ENCODE measurements at regions not wholly inside any gene's neighbourhood (a gene's known extent, or its start where the extent isn't known, plus 50 kb on each side); places are given as distances from the start of the nearest gene placed in this dataset.

GRCh38 chr11:37605229-37605628 is 1007.2 kb upstream of the RAG2 start:
- no peak overlapping the region for H3K27ac ChIP-seq (replicated peaks)
- TF ChIP-seq, protein P1, sequence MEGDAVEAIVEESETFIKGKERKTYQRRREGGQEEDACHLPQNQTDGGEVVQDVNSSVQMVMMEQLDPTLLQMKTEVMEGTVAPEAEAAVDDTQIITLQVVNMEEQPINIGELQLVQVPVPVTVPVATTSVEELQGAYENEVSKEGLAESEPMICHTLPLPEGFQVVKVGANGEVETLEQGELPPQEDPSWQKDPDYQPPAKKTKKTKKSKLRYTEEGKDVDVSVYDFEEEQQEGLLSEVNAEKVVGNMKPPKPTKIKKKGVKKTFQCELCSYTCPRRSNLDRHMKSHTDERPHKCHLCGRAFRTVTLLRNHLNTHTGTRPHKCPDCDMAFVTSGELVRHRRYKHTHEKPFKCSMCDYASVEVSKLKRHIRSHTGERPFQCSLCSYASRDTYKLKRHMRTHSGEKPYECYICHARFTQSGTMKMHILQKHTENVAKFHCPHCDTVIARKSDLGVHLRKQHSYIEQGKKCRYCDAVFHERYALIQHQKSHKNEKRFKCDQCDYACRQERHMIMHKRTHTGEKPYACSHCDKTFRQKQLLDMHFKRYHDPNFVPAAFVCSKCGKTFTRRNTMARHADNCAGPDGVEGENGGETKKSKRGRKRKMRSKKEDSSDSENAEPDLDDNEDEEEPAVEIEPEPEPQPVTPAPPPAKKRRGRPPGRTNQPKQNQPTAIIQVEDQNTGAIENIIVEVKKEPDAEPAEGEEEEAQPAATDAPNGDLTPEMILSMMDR (IDR thresholded peaks at IDR 0.05; ENCODE audit: insufficient read depth, low read length): no peak
- TF ChIP-seq POLR2AphosphoS5 (IDR thresholded peaks at IDR 0.05; ENCODE audit: low read depth) (no peak), REST (IDR thresholded peaks at IDR 0.05; ENCODE audit: insufficient replicate concordance, low read depth) (no peak), GABPA (IDR thresholded peaks at IDR 0.05; ENCODE audit: low read depth) (no peak), SPI1 (IDR thresholded peaks at IDR 0.05; ENCODE audit: borderline replicate concordance, low read depth) (no peak)

GRCh38 chr11:37598381-37598780 is 1000.3 kb upstream of the RAG2 start:
- no peak for DNase-seq (ENCODE audit: low read depth in 1 of 2, low spot score in 1 of 2)
- H3K27ac ChIP-seq (replicated peaks): no peak overlapping the region
- TF ChIP-seq SPI1 (IDR thresholded peaks at IDR 0.05; ENCODE audit: borderline replicate concordance, low read depth): no peak
- no peak for TF ChIP-seq REST (IDR thresholded peaks at IDR 0.05; ENCODE audit: insufficient replicate concordance, low read depth)
- TF ChIP-seq, protein P1 (IDR thresholded peaks at IDR 0.05; ENCODE audit: insufficient read depth, low read length): no peak
- no peak for TF ChIP-seq POLR2AphosphoS5 (IDR thresholded peaks at IDR 0.05; ENCODE audit: low read depth)
- no peak for TF ChIP-seq GABPA (IDR thresholded peaks at IDR 0.05; ENCODE audit: low read depth)
- H3K4me3 ChIP-seq (replicated peaks; ENCODE audit: insufficient read depth, low read length): no peak overlapping the region
- H3K27me3 ChIP-seq (ENCODE audit: insufficient read depth, poor library complexity, severe bottlenecking): no peaks in the 10 kb centered on the region

More at GRCh38 chr11:37605229-37605628, 1007.2 kb upstream of the RAG2 start:
- H3K27me3 ChIP-seq (ENCODE audit: insufficient read depth, poor library complexity, severe bottlenecking): no peaks in the 10 kb centered on the region
- no peak overlapping the region for H3K4me3 ChIP-seq (replicated peaks; ENCODE audit: insufficient read depth, low read length)
- DNase-seq (ENCODE audit: low read depth in 1 of 2, low spot score in 1 of 2): no peak

DNA sequence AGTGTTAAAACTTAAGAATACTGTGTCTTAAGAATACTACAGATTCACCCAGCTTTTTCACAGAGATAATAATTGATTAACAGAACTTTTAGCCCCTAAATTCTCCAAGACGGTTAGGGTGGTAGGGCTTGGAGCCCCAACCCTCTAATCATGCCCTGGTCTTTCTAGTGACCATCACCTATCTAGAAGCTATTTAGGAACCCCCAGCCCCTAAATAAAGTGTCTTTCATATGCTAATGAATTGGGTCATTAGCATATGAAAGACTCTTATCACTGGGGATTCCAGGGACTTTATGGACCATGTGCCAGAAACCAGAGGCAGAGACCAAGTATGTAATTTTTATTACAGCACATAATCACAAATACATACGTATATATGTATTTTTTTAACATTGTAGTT is 999.7 kb upstream of the RAG2 start:
- Histone ChIP-seq H3K4me3 (replicated peaks; ENCODE audit: insufficient read depth, low read length) (no peak overlapping the region), H3K27ac (replicated peaks) (no peak overlapping the region), H3K27me3 (ENCODE audit: insufficient read depth, poor library complexity, severe bottlenecking) (no peaks in the 10 kb centered on the region)
- no peak for DNase-seq (ENCODE audit: low read depth in 1 of 2, low spot score in 1 of 2)
- TF ChIP-seq GABPA (IDR thresholded peaks at IDR 0.05; ENCODE audit: low read depth) (no peak), REST (IDR thresholded peaks at IDR 0.05; ENCODE audit: insufficient replicate concordance, low read depth) (no peak), POLR2AphosphoS5 (IDR thresholded peaks at IDR 0.05; ENCODE audit: low read depth) (no peak), SPI1 (IDR thresholded peaks at IDR 0.05; ENCODE audit: borderline replicate concordance, low read depth) (no peak)
- TF ChIP-seq, protein P1 (IDR thresholded peaks at IDR 0.05; ENCODE audit: insufficient read depth, low read length): no peak

Data from HL-60 (cell line).